ENCODE measurements at regions not wholly inside any gene's neighbourhood (a gene's known extent, or its start where the extent isn't known, plus 50 kb on each side); places are given as distances from the start of the nearest gene placed in this dataset.

DNA sequence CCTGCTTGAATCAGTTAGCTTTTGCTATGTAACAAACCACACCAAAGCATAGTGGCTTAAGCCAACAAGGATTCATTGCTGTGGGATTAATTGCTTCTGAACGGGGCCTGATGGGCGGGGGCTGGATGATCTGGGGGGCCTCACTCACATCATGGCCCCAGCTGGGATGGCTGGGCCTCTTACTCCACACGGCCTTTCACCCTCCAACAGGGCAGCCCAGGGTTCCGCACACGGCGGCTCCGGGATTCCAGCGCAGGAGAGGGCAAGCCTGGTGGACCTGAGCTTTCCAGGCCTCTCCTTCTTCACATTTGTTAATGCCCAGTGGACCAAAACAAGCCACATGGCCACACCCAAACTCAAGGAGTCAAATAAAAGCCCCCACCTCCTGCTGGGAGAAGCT is 86.3 kb upstream of the PHLPP1 start:
- H3K4me3 Mint-ChIP-seq = no peak overlapping the region
- H3K27ac Mint-ChIP-seq = no peak overlapping the region
- no peak for DNase-seq
- CTCF ChIA-PET = interaction anchor here (0.8 kb wide), 1 partner anchor 9 kb away, joined by 3 read pairs; no protein-coding TSS in a partner anchor
- H3K27me3 Mint-ChIP-seq = peaks cover 31% of the 10 kb centered on the region
- H3K36me3 Mint-ChIP-seq = no peaks in the 10 kb centered on the region
- no peak for ATAC-seq
- no peaks in the 10 kb centered on the region for H3K4me1 Mint-ChIP-seq
- H3K9me3 Mint-ChIP-seq (ENCODE audit: low read depth) = no peaks in the 10 kb centered on the region

DNA sequence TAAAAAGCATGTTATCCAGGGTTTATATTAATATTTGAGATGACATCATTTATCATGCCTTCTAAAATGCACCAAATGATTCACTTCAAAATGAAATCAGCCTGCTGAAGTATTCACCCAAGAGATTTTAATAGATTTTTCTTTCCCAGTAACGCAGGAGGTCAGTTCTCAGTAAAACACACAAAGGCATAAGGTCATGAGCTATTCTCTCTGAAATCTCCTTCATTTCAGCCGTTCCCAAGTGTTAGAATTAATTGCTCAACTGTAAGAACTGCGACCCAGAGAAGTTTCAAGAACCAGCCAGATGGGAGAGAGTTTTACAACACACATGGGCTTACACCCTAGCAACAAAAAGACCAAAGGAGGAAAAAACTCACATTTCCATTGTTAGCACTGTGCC is 84.2 kb upstream of the PHLPP1 start:
- Mint-ChIP-seq H3K27me3 (peaks cover 37% of the 10 kb centered on the region), H3K36me3 (no peaks in the 10 kb centered on the region), H3K4me3 (no peak overlapping the region), H3K4me1 (peaks cover 4% of the 10 kb centered on the region), H3K27ac (no peak overlapping the region), H3K9me3 (ENCODE audit: low read depth) (no peaks in the 10 kb centered on the region)
- DNase-seq (no peak), ATAC-seq (no peak)
- CTCF ChIA-PET = no interaction called here

DNA sequence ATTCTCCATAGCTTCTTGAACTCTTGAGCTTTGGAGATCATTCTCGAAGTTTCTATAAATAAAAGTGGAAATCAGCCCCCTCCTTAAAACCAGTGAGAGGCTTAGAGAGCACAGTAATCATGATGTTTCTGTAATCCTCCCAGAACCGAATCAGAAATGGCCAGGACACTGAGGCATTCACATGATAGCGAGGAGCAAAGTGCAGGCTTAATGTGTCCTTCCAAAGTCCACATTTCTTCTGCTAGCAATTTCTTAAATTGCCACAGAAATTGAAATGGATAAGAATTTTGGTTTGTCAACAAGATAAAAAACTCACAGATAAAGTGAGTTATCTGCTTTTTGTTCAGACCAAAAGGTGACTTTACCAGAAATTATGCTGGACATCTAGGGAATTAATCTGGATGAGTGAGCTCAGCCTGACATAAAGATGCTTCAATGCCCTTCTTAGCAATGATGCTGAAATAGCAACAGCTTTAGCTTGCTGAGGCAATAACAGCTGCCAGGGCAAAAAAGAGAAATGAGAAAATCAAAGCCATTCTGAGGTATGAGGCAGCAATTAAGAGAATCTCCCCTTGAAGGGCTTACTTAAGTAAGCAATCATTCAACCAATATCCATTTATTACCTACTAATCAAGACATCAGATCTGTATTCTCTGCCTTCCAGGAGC is 82.4 kb upstream of the PHLPP1 start:
- DNase-seq = no peak
- CTCF ChIA-PET = no interaction called here
- H3K9me3 Mint-ChIP-seq (ENCODE audit: low read depth) = no peaks in the 10 kb centered on the region
- peaks cover 10% of the 10 kb centered on the region for H3K4me1 Mint-ChIP-seq
- H3K27me3 Mint-ChIP-seq = peaks cover 37% of the 10 kb centered on the region
- no peak for ATAC-seq
- no peak overlapping the region for H3K4me3 Mint-ChIP-seq
- no peak overlapping the region for H3K27ac Mint-ChIP-seq
- no peaks in the 10 kb centered on the region for H3K36me3 Mint-ChIP-seq

DNA sequence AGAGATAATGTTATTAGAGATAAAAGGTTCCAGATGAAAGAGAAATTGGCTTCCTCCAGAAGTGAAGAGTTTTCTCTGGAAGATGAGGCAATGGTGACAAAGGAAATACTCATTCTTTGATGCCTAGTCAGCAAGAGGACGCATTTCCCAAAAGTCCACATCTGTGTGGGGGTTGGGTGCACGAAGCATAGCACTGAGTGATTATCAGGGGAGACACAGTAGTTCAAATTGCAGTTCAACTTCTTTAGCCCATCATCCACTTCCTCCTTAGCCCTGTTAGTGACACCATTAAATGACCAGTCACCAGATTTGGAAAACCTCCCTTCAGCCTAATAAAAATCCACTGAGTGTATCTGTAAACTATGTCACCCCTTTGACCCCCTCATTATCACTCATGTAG is 80.9 kb upstream of the PHLPP1 start:
- ATAC-seq (no peak), DNase-seq (no peak)
- Mint-ChIP-seq H3K27ac (no peak overlapping the region), H3K4me1 (peaks cover 22% of the 10 kb centered on the region), H3K9me3 (ENCODE audit: low read depth) (peaks cover 2% of the 10 kb centered on the region), H3K4me3 (no peak overlapping the region), H3K36me3 (peaks cover 2% of the 10 kb centered on the region), H3K27me3 (peaks cover 32% of the 10 kb centered on the region)
- CTCF ChIA-PET = no interaction called here

DNA sequence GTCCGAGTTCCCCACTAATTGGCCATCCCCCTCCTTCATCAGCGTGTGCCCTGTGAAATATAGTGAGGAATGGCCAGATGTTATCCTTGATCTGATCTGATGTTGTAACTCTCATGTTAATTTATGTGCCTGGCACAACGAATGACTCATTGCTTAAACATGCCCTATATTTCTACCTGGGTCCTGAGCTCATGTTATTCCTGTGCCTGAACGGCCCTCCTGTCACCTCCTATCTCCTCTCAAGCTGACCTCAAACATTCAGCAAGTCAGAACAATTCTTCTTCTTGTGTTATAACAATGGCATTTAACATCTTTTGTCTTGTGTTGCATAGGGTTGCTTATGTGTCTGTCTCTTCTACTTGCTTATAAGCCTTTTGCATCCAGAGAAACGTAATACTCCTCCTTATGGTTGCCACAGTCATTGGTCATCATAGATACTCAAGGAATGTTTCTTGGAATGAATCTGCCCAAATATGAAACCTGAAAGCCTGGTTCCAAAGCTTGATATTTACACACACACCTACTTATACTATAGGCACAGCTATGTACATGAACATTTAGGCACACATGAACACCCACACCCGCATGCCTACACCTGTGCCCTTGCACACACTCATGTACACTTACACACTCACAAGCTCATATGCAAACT is 80.2 kb upstream of the PHLPP1 start:
- ATAC-seq = no peak

DNA sequence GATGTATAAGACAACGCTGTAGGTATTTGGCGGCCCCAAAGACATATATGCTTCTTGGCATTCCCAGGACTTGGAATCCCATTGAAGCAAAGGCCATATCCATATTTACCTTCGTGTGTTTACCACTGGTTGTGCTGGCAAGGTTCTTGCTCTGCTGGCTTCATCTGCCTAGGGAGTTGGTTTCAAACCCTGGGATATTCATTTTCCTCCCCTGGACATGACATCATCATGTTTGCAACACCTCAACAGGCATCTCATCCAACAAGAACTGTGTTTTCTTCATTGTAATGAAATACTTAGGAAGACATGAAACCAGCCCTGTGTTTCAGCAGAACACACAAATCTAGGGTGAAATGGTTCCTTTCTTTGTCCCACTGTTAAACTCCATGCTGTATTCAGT is 77.9 kb upstream of the PHLPP1 start:
- peaks cover 2% of the 10 kb centered on the region for H3K9me3 Mint-ChIP-seq (ENCODE audit: low read depth)
- H3K4me1 Mint-ChIP-seq = peaks cover 22% of the 10 kb centered on the region
- no peak for DNase-seq
- CTCF ChIA-PET = interaction anchor here (0.9 to 4.1 kb wide), 7 partner anchors 15 to 344 kb away, joined by 3 to 27 read pairs (median 5); partner anchors contain the start of gene PHLPP1
- ATAC-seq = no peak
- peaks cover 19% of the 10 kb centered on the region for H3K27me3 Mint-ChIP-seq
- H3K36me3 Mint-ChIP-seq = peaks cover 2% of the 10 kb centered on the region
- peak overlapping the region; percentile 81 for H3K27ac Mint-ChIP-seq
- no peak overlapping the region for H3K4me3 Mint-ChIP-seq

More for the DNA sequence above, 80.2 kb upstream of the PHLPP1 start:
- Mint-ChIP-seq H3K27ac (no peak overlapping the region), H3K9me3 (ENCODE audit: low read depth) (peaks cover 2% of the 10 kb centered on the region), H3K36me3 (peaks cover 2% of the 10 kb centered on the region), H3K27me3 (peaks cover 32% of the 10 kb centered on the region), H3K4me3 (no peak overlapping the region), H3K4me1 (peaks cover 22% of the 10 kb centered on the region)
- no peak for DNase-seq
- CTCF ChIA-PET = no interaction called here

DNA sequence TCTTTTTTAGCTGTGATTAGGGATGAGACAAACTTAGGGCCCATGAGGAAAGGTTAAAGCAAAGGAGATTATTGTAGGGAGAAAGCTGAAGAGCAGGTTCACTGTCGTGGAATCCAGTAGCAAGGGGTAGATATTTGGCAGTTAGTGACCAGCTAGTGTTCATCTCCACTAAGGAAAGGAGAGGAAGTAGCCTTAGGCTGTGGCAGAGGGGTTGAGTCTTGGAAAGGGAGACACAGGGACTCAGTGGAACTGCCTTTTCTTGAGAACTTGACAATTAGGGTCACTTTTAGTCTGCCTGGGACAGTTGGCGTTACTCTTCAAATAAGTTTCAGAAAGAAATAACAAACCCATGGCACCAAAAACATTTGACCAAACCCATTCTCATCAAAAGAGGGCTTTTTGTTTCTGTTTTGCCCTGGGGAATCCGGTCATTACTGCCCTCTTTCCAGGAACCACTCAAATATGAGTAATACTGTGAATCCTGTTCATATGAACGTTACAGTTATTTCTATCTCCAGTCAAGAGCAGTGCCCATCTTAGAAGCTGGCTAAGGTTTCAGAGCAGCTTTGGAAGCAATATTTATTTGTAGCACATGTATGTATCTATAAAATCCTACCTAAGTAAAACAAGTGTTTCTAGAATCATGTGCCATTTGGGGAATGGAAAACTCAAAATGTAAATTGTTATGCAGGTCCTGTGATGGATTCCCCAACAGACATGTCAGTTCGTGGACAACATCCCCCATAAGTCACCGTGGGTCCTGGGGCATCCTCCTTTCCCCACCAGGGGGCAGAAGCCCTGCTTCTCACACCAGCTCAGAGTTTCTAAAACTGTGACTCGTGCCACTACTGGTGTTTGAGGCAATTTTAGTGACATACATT is 77.3 kb upstream of the PHLPP1 start:
- H3K4me3 Mint-ChIP-seq = peak overlapping the region; percentile 56
- H3K36me3 Mint-ChIP-seq = peaks cover 2% of the 10 kb centered on the region
- ATAC-seq (peak; percentile 87), DNase-seq (peak; percentile 82)
- peaks cover 22% of the 10 kb centered on the region for H3K4me1 Mint-ChIP-seq
- CTCF ChIA-PET = interaction anchor here (0.7 to 4.1 kb wide), 18 partner anchors 8 to 344 kb away, joined by 3 to 27 read pairs (median 3); partner anchors contain the start of gene PHLPP1
- H3K27ac Mint-ChIP-seq = peak overlapping the region; percentile 81
- peaks cover 2% of the 10 kb centered on the region for H3K9me3 Mint-ChIP-seq (ENCODE audit: low read depth)
- H3K27me3 Mint-ChIP-seq = peaks cover 13% of the 10 kb centered on the region

DNA sequence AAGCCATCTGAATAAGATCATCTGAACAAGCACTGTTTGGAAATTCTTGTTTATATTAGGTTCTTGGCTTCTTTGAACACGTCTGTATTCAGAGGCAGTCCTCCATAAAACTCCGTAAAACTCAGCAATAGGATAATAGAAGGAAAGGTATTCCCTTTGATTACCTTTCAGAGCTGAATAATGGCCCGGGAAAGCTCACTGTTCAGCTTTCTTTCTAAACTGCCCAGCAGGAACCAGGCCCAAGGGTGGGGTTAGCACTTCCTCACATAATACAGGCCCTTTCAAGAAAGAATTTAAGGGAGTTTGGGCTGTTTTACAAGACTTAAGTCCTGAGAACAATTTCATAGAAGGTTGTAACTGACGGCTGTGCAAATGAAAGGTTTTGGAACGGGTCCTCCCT is 72.2 kb upstream of the PHLPP1 start:
- ATAC-seq = no peak
- Mint-ChIP-seq H3K27ac (no peak overlapping the region), H3K4me3 (no peak overlapping the region), H3K27me3 (peaks cover 16% of the 10 kb centered on the region), H3K9me3 (ENCODE audit: low read depth) (peaks cover 2% of the 10 kb centered on the region), H3K4me1 (peaks cover 10% of the 10 kb centered on the region), H3K36me3 (peaks cover 2% of the 10 kb centered on the region)
- no peak for DNase-seq
- CTCF ChIA-PET = no interaction called here

DNA sequence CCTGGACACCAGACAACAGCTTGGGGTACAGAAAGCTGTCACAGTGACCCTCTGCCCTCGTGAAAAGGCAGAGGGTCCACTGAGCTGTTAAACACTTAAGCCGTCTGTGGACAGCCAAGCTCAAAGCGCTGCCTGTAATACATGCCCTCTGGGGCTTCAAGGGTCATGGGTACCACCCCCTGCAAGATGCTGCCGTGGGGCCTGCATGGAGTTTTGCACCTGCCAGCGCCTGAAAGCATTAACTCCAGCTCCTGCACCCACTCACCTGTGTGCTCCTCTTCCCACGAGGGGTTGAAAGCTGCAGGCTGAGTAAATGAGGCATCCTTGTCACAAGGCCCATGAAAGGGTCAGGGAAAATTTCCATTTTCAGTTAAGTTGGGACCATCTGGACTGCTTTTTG is 70.6 kb upstream of the PHLPP1 start:
- H3K27me3 Mint-ChIP-seq = peaks cover 31% of the 10 kb centered on the region
- H3K4me3 Mint-ChIP-seq = no peak overlapping the region
- no peaks in the 10 kb centered on the region for H3K4me1 Mint-ChIP-seq
- DNase-seq (no peak), ATAC-seq (no peak)
- CTCF ChIA-PET = interaction anchor here (0.9 to 1.3 kb wide), 2 partner anchors 58 to 337 kb away, joined by 3 to 4 read pairs; no protein-coding TSS in a partner anchor
- H3K9me3 Mint-ChIP-seq (ENCODE audit: low read depth) = no peaks in the 10 kb centered on the region
- H3K36me3 Mint-ChIP-seq = no peaks in the 10 kb centered on the region
- no peak overlapping the region for H3K27ac Mint-ChIP-seq

DNA sequence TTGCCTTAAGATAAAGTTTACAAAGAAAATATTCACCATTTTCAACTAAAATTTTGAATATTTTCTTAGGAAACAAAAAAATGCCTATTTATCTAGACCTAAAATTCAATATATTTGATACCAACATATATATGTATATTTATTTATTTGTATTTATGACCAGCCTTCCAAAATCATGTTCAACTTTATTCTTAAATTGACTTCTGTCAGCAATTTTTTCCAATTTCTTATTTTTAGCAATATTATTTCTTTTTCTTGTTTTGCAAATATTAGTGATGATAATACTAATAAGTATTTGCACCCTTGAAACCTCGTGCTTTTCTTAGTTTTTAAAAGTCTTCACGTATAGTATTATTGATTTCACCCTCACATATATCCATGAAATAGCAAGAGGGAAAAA is 68.2 kb upstream of the PHLPP1 start:
- H3K27ac Mint-ChIP-seq = no peak overlapping the region
- ATAC-seq = no peak
- H3K36me3 Mint-ChIP-seq = no peaks in the 10 kb centered on the region
- DNase-seq = no peak
- CTCF ChIA-PET = no interaction called here
- no peaks in the 10 kb centered on the region for H3K4me1 Mint-ChIP-seq
- H3K27me3 Mint-ChIP-seq = peaks cover 39% of the 10 kb centered on the region
- H3K4me3 Mint-ChIP-seq = no peak overlapping the region
- no peaks in the 10 kb centered on the region for H3K9me3 Mint-ChIP-seq (ENCODE audit: low read depth)

DNA sequence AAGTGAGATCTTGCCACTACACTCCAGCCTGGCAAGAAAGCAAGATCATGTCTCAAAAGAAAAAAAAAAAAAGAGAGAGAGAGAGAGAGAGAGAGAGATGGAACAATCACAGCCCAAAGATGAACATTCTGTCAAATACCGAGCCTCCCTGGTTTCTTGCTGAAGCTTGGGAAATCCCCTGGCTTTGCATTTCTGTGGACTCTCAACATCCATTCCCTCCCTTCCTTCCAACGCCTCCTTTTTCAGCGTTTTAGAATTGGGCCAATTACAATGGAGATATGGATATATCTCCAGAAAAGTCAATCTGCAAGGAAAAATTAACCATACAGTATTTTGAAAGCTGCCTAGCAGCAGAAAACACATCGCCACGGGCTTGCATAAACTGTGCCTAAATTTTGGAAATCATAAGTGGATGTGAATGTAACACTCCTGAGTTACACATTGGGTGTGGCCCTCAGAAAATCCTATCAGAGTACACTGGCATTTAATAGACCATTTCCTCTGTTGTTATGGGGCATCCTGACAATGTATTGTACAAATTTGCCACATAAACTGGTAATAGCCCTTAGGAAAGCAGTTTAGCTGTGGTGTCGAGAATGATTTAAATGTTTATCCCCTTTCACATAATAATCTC is 67.2 kb upstream of the PHLPP1 start:
- Mint-ChIP-seq H3K27me3 (peaks cover 40% of the 10 kb centered on the region), H3K36me3 (no peaks in the 10 kb centered on the region), H3K4me1 (no peaks in the 10 kb centered on the region), H3K9me3 (ENCODE audit: low read depth) (no peaks in the 10 kb centered on the region), H3K4me3 (no peak overlapping the region), H3K27ac (no peak overlapping the region)
- DNase-seq (no peak), ATAC-seq (no peak)
- CTCF ChIA-PET = interaction anchor here (1.3 kb wide), 1 partner anchor 10 kb away, joined by 3 read pairs; no protein-coding TSS in a partner anchor

DNA sequence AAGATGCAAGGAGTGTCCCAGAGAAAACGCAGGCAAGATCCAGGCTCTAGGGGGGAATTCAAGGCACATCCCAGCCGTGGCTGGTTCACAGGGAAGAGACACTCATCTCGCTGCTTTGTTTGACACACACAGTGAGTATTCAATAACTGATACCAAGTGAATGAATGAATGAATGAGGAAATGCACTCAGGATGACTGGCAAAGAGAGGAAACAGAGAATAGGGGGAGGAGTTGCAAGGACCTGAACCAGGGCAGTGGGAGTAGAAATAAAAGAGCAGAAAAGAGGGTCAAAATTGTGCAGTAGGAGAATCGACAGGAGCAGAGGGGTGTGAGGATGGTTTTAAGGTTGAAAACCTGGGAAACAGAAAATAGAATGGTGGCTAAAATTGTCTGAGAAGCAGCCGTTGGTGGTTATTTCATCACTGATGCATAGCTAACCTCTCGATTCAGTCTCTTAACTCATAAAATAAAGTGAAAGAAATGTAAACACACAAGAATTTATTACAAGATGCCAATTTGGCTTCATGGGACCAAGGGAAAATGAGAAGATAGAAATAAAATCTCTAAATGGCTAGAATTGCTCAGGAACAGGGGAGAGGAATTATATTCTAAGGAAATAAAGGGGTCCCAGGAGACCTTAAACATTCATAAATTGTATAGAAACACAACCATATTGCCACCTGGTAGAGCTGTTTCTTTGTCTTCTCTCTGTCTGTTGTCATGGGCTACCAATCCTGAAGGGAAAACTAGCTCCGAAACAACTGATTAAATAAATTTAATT is 63.9 kb upstream of the PHLPP1 start:
- Mint-ChIP-seq H3K36me3 (no peaks in the 10 kb centered on the region), H3K27ac (no peak overlapping the region), H3K4me3 (no peak overlapping the region), H3K27me3 (peaks cover 41% of the 10 kb centered on the region), H3K4me1 (no peaks in the 10 kb centered on the region), H3K9me3 (ENCODE audit: low read depth) (no peaks in the 10 kb centered on the region)
- CTCF ChIA-PET = interaction anchor here (1.2 kb wide), 1 partner anchor 13 kb away, joined by 5 read pairs; no protein-coding TSS in a partner anchor
- no peak for ATAC-seq
- no peak for DNase-seq

All from activated CD8-positive, alpha-beta memory T cell treated with anti-CD3 and anti-CD28 coated beads, Interleukin-2, amount 10 ng/mL, durations not matched to agents 7 days and 5 days (primary cell).